Stimulated activated CD4-positive, alpha-beta T cell treated with anti-CD3 and anti-CD28 coated beads, Interleukin-15, amount 100 ng/mL, for 48 hours (primary cell): ENCODE measurements at regions not wholly inside any gene's neighbourhood (a gene's known extent, or its start where the extent isn't known, plus 50 kb on each side); places are given as distances from the start of the nearest gene placed in this dataset.

Experiments
- DNase-seq, 2 donors: peaks; one replicate each; pipeline ENCODE4 v3.0.0-alpha.2; 2020; ENCODE audit warnings: low read depth in 2 of 2

DNA sequence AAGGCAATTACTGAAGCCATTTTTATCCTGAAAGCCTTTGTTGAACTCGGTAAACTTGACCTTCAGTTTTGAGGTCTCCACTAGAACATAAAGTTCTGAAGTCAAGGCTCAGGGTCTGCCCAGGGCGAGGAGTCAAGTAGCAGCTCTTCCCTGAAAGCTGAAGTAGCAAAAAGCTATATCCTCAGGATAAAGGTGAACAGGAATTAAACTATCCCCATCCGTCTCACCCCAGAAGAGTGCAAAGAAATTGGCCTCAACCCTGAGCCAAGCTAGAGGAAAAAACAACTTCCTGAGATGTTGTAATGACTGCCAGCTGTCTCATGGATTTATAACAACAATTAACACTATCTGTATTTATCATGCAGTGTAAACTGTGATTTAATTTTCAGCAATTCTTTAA is 590.8 kb downstream of the SPRY1 start:
- DNase-seq, result no peak

DNA sequence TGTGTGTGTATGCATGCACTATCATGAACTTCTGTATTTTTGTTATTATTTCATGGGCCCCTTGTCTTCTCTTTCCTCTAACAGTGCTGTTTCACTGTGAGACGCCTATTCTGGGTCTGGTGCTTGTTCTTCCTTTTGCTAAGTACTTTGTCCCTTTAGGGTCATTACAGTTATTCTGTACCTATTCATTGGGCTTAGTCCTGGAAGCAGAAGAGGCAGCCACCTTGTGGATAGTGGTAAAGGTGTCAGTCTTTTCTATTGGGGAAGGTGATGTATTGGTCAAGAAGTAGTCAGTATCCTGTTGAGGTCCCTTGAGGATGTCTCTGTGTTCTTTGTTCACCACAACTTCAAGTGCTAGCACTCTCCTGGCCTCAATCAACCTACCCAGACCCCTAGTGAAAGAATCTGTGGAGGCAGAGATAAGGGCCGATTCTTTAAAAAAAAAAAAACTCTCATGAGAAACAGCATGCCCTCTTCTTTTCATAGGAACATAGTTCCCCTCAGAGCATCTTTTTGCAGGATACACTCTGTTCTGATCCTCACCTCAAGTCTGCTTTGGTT is 593.8 kb downstream of the SPRY1 start:
- DNase-seq, result no peak

DNA sequence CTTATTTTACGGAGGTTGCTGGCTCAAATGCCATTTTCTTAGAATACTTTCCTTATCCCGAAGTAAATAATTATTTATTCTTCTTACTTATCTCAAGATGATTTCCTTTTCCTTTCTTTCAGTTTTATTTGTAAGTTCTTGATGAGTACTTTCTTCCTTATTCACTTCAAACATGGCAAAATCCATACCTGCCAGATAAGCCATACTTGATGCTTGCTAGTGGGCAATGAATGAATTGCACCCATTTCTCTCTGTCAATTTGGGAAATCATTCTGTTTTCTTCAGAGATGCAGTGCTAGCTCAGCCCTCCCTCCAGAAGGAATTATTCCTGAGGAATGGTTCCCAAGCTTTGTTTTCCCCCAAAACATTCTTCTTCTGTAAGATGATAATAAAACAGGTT is 598.3 kb downstream of the SPRY1 start:
- no peak for DNase-seq

DNA sequence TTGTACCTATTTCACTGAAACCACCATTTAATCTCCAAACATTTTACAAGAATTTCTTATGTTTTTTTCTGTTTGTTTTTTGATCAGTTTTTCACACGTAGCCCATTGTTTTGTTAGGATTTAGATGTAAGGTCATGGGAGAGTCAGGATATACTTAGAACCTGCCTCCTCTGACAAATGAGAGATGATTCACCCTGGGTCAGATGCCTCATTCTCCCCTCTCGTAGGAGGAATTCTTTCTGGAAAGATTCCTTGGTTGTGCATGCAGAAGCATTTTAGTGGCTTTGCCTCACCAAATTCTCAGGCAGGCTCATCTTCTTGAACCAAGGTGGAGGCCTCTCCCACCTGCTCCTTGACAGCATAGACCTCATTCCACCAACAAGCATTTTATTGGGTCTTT is 599.3 kb downstream of the SPRY1 start:
- no peak for DNase-seq

DNA sequence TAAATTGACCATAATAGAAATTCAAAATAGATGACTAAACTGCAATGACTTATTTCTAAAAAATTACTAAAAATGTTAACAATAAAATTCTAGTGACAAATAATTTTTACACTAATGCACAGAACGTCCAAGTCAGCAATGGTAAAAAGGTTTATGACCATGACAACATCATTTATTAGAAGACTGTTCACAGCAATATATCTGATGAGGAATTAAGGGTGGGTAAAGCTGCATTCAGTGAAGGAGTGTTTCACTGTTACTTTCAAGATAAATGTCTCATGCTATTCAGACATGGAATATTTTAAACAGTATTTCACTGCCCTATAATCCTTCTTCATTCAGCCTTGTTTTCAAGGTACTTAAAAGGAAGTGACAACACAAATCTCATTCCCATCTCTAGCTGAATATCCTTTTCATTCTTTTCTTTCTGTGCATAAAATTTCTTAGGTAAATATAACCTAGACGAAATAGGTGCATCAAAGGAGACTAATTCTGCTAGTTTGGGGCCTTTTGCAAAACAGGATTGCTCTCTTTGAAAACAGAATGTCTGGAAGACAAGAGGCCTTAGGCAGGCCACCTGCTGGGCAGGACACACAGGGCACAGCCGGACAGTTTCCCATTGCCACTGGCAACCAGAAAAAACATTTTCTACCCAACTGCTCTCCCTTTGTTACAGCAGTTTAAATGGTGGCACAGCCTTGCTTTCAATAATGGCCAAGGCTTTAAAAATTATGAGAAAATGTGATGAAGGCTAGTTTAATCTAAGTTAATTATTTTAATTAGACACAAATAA is 600.3 kb downstream of the SPRY1 start:
- no peak for DNase-seq

GRCh38 chr4:123997776-123998449 is 601.3 kb downstream of the SPRY1 start:
- DNase-seq, result no peak

DNA sequence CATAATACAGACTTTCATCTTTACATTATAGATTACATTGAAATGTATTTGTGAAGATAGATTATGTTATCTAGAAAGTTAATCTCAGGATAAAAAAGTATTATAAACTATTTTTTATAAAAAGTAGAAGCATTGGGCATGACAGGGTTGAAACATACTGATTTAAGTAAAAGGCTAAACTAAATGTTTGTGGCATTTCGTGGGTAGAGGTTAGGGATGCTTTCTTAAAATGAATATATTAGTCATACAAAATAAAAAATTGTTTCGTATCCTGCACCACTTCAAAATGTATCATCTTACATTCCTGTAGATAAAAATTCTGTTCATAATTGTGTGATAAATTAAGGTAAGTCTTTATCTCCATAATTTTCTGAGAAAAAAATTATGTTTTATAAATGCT is 603.6 kb downstream of the SPRY1 start:
- no peak for DNase-seq

DNA sequence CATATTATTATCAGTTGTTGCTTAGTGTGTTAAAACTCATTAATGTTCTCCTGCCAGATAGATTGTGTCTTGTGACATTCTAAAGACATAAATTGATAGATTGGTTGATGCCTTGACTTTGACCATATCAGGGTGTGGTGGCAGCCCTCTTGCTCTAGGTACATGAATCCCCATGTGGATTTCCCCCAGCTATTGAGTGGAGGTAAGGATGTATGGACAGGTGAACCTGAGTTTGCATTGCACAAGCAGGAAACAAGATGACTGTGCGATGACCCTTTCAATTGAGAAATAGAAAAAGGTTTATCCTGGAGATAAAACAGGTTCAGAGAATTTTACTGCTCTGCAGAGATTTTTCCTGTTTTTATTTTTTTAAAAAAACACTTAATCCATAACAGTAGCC is 619.2 kb downstream of the SPRY1 start:
- no peak for DNase-seq

GRCh38 chr4:124017185-124017785 is 620.7 kb downstream of the SPRY1 start:
- DNase-seq, result no peak

- DNase-seq, result no peak
These were observed 622.1 kb downstream of the SPRY1 start for GRCh38 chr4:124018383-124019317.

- no peak for DNase-seq
These were observed 623.4 kb downstream of the SPRY1 start for GRCh38 chr4:124019749-124020549.

DNA sequence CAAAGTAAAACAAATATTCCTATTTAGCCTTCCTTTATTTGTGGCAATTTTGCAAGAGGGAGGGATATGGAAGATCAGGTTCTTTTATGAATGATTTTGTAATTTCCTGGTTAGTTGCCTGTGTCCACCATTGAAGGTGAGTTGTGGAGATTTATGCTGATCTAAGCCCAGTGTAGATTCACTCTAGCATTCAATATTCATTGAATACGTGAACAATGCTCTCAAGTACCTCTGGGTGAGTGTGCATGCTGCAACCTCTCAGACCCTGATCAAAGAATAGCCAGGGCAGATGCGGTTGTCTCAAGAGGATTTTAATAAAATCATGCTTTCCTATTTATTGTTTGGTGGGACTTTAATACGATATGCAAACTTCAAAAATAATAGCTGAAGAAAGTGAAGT is 628.4 kb downstream of the SPRY1 start:
- no peak for DNase-seq

DNA sequence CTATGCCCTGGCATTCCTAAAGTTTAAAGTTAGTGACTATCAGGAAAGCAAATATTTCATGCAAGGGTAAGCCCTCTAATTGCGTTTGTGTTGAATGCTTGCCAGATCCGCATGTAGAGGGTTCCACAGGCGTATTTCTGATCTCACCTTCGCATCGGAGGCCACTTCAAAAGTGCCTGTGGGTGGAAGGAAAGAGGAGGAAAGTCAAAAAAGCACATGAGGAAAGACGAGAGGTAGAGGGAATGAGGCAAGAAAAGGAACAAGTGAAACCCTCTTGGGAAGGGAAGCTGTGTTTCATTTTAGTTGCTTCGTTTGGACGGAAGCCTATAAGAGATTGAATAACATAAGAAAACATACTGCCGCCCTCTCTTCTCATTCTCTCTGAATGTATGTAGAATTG is 628.8 kb downstream of the SPRY1 start:
- no peak for DNase-seq

- no peak for DNase-seq
These were observed 631.6 kb downstream of the SPRY1 start for GRCh38 chr4:124028182-124028581.

GRCh38 chr4:124030147-124030546 is 633.6 kb downstream of the SPRY1 start:
- no peak for DNase-seq

DNA sequence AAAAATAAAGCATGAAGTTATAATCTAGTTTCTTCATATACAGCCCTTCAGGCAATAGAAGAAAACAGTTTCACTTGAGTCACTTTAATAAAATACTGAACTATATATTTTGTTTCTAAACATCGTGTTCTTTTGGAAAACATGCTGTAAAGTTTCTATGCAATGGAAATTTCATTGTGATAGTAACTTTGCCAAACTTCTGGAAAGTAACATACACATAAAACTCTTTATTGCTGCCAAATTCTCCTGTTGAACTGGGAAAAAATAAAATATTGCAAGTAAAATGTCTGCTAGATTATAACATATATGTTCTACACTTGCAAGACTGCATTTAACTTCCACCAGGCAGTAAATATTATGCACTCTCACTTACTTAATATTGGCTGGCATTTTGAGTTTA is 635.4 kb downstream of the SPRY1 start:
- no peak for DNase-seq

GRCh38 chr4:124035364-124036041 is 638.9 kb downstream of the SPRY1 start:
- no peak for DNase-seq

DNA sequence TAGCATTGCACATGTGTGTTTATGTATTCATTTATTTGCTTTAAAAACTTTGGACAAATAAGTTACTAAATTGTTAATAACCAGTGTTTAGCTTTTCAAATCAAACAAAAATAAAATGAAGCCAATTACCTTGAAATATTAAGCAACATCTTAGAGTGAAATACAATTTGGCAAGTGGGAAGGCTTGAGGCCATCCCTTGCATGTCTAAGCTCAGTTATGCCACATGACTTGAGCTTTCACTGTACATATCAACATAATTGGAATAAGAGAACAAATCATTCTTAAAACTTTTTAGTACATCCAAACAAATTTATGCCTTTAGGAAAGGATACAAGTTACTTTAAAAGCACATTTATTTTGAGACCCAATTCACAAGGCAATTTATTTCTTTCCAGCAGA is 640.6 kb downstream of the SPRY1 start:
- no peak for DNase-seq

- no peak for DNase-seq
These were observed 647.7 kb downstream of the SPRY1 start for GRCh38 chr4:124044330-124044729.

DNA sequence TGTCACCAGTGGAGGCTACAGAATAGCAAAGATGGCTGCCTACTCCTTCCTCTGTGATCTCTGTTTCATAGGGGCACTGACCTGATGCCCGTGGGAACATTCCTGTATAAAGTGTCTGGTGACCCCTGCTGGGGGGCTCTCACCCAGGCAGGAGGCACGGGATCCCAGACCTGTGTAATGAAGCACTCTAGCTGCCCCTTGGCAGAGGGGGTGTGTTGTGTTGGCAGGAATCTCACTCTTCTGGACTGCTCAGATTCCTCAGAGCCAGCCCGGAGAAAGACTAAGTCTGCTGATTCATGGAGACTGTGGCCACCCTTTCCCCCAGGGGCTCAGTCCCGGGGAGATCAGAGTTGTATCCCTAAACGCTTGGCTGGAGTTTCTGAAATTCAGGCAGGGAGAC is 648.3 kb downstream of the SPRY1 start:
- no peak for DNase-seq
